WTC11 (cell line): ENCODE measurements at regions not wholly inside any gene's neighbourhood (a gene's known extent, or its start where the extent isn't known, plus 50 kb on each side); places are given as distances from the start of the nearest gene placed in this dataset.

ENCODE experiments used
- ESRRA ChIP-seq: sonication (generic); formaldehyde crosslinking; IDR thresholded peaks from 2 replicates; pipeline ENCODE4 v1.8.1; 2022; ENCODE audit warnings: mild to moderate bottlenecking, missing genetic modification reagents, borderline replicate concordance
- TEAD4 ChIP-seq: sonication (generic); formaldehyde crosslinking; IDR thresholded peaks from 2 replicates; pipeline ENCODE4 v1.8.0; 2022; ENCODE audit warnings: mild to moderate bottlenecking, missing genetic modification reagents
- TF ChIP-seq, protein P1 (sequence below): fragments of 200-600 bp; IDR thresholded peaks from 2 replicates; pipeline ENCODE4 v1.8.0; 2022; ENCODE audit warnings: antibody characterized with exemption
- TF ChIP-seq, protein P2 (sequence below): sonication (generic); formaldehyde crosslinking; IDR thresholded peaks from 2 replicates; pipeline ENCODE4 v1.8.1; 2022; ENCODE audit warnings: low read depth, mild to moderate bottlenecking, moderate library complexity, missing genetic modification reagents, borderline replicate concordance
- TF ChIP-seq, protein P3 (sequence below): sonication (generic); formaldehyde crosslinking; IDR thresholded peaks from 2 replicates; pipeline ENCODE4 v1.8.0; 2023; ENCODE audit warnings: mild to moderate bottlenecking, missing genetic modification reagents
- TF ChIP-seq, protein P4 (sequence below): sonication (generic); formaldehyde crosslinking; IDR thresholded peaks from 2 replicates; pipeline ENCODE4 v1.8.1; 2023; ENCODE audit warnings: mild to moderate bottlenecking, missing genetic modification reagents, moderate library complexity
- TF ChIP-seq, protein P5 (sequence below): fragments of 250-450 bp; sonication (Bioruptor Pico); IDR thresholded peaks from 2 replicates; pipeline ENCODE4 v1.9.0; 2021; ENCODE audit warnings: mild to moderate bottlenecking

DNA sequence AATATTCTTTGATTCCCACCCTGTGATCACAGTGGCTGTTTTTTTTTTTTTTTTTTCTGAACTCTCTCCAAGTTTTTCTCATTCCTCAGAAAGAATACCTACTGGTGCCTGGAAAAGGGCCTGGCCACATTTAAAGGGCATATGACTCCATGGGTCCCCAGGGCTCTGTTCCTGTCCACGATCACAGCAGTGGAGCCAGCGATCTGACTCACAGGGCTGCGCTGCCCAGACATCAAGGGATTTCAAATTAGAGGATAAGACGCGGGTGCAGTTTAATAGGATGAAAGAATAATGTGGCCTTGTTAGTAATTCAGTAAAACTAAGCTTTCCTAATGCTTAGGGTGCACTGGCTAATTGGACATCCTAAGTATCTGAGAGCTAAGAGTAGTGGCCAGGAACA, 175.1 kb upstream of the MSX2 start:
- TF ChIP-seq, protein P1, sequence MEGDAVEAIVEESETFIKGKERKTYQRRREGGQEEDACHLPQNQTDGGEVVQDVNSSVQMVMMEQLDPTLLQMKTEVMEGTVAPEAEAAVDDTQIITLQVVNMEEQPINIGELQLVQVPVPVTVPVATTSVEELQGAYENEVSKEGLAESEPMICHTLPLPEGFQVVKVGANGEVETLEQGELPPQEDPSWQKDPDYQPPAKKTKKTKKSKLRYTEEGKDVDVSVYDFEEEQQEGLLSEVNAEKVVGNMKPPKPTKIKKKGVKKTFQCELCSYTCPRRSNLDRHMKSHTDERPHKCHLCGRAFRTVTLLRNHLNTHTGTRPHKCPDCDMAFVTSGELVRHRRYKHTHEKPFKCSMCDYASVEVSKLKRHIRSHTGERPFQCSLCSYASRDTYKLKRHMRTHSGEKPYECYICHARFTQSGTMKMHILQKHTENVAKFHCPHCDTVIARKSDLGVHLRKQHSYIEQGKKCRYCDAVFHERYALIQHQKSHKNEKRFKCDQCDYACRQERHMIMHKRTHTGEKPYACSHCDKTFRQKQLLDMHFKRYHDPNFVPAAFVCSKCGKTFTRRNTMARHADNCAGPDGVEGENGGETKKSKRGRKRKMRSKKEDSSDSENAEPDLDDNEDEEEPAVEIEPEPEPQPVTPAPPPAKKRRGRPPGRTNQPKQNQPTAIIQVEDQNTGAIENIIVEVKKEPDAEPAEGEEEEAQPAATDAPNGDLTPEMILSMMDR, result no peak
- TF ChIP-seq, protein P2, sequence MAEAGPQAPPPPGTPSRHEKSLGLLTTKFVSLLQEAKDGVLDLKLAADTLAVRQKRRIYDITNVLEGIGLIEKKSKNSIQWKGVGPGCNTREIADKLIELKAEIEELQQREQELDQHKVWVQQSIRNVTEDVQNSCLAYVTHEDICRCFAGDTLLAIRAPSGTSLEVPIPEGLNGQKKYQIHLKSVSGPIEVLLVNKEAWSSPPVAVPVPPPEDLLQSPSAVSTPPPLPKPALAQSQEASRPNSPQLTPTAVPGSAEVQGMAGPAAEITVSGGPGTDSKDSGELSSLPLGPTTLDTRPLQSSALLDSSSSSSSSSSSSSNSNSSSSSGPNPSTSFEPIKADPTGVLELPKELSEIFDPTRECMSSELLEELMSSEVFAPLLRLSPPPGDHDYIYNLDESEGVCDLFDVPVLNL (CRISPR knock-in tag), result no peak
- no peak for TF ChIP-seq ESRRA
- no peak for TF ChIP-seq TEAD4 (CRISPR knock-in tag)
- TF ChIP-seq, protein P3, sequence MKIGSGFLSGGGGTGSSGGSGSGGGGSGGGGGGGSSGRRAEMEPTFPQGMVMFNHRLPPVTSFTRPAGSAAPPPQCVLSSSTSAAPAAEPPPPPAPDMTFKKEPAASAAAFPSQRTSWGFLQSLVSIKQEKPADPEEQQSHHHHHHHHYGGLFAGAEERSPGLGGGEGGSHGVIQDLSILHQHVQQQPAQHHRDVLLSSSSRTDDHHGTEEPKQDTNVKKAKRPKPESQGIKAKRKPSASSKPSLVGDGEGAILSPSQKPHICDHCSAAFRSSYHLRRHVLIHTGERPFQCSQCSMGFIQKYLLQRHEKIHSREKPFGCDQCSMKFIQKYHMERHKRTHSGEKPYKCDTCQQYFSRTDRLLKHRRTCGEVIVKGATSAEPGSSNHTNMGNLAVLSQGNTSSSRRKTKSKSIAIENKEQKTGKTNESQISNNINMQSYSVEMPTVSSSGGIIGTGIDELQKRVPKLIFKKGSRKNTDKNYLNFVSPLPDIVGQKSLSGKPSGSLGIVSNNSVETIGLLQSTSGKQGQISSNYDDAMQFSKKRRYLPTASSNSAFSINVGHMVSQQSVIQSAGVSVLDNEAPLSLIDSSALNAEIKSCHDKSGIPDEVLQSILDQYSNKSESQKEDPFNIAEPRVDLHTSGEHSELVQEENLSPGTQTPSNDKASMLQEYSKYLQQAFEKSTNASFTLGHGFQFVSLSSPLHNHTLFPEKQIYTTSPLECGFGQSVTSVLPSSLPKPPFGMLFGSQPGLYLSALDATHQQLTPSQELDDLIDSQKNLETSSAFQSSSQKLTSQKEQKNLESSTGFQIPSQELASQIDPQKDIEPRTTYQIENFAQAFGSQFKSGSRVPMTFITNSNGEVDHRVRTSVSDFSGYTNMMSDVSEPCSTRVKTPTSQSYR (CRISPR knock-in tag), result no peak
- TF ChIP-seq, protein P4, sequence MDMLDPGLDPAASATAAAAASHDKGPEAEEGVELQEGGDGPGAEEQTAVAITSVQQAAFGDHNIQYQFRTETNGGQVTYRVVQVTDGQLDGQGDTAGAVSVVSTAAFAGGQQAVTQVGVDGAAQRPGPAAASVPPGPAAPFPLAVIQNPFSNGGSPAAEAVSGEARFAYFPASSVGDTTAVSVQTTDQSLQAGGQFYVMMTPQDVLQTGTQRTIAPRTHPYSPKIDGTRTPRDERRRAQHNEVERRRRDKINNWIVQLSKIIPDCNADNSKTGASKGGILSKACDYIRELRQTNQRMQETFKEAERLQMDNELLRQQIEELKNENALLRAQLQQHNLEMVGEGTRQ (CRISPR knock-in tag), result no peak
- TF ChIP-seq, protein P5, sequence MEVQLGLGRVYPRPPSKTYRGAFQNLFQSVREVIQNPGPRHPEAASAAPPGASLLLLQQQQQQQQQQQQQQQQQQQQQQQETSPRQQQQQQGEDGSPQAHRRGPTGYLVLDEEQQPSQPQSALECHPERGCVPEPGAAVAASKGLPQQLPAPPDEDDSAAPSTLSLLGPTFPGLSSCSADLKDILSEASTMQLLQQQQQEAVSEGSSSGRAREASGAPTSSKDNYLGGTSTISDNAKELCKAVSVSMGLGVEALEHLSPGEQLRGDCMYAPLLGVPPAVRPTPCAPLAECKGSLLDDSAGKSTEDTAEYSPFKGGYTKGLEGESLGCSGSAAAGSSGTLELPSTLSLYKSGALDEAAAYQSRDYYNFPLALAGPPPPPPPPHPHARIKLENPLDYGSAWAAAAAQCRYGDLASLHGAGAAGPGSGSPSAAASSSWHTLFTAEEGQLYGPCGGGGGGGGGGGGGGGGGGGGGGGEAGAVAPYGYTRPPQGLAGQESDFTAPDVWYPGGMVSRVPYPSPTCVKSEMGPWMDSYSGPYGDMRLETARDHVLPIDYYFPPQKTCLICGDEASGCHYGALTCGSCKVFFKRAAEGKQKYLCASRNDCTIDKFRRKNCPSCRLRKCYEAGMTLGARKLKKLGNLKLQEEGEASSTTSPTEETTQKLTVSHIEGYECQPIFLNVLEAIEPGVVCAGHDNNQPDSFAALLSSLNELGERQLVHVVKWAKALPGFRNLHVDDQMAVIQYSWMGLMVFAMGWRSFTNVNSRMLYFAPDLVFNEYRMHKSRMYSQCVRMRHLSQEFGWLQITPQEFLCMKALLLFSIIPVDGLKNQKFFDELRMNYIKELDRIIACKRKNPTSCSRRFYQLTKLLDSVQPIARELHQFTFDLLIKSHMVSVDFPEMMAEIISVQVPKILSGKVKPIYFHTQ (CRISPR knock-in tag), result no peak
